ENCODE measurements at regions not wholly inside any gene's neighbourhood (a gene's known extent, or its start where the extent isn't known, plus 50 kb on each side); places are given as distances from the start of the nearest gene placed in this dataset.
"Not testable (repeated sequence)": the region's sequence is repeated elsewhere in the genome, so short reads cannot be mapped to it uniquely, and the experiment has no call there.

DNA sequence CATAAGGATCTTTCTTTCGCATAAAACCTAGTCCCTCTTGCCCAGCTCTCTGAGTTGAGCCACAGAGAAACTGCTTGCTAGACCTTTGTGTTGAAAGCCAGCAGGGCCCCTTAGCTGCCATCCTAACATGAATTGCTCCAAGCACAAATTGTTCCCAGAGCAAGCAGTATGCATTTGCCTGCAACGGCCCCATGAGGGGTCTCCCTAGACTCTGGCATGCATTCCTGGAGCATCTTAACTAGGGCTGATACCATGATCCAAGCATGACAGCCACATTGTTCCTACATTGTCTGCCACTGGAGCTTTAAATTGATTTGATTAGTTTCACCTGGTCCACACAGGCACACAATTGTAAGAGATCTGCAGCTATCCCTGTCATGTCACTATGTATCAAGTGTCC is 428.1 kb downstream of the TAFA4 start:
- POLR2A ChIA-PET = no interaction called here
- Histone ChIP-seq H3K79me2 (ENCODE audit: control insufficient read depth, insufficient read depth, low read length) (no peaks in the 10 kb centered on the region), H3K36me3 (ENCODE audit: control insufficient read depth in 2 of 2, extremely low read depth in 1 of 2, insufficient read depth in 2 of 2, low read length in 2 of 2) (no peaks in the 10 kb centered on the region), H3K9me1 (replicated peaks; ENCODE audit: control insufficient read depth, extremely low read depth, insufficient read depth, low read length) (no peaks in the 10 kb centered on the region), H3K4me3 (replicated peaks in 1 of 3; ENCODE audit: insufficient read depth in 1 of 3, low read depth in 1 of 3, low read length in 3 of 3) (no peak overlapping the region), H3K9me3 (replicated peaks; ENCODE audit: control insufficient read depth, insufficient read depth, low read length) (peaks cover 3% of the 10 kb centered on the region), H4K20me1 (replicated peaks; ENCODE audit: control insufficient read depth, extremely low read depth, insufficient read depth, low read length) (no peaks in the 10 kb centered on the region), H3K9ac (replicated peaks; ENCODE audit: extremely low read depth, insufficient read depth, low read length) (no peak overlapping the region), H3K4me1 (ENCODE audit: control insufficient read depth, extremely low read depth, insufficient read depth, low read length) (no peaks in the 10 kb centered on the region), H3K27me3 (ENCODE audit: control insufficient read depth in 2 of 2, insufficient read depth in 2 of 2, low read length in 2 of 2) (no peaks in the 10 kb centered on the region), H3K27ac (ENCODE audit: insufficient read depth, low read depth, low read length) (no peak overlapping the region), H2AFZ (ENCODE audit: low read depth, low read length) (no peak overlapping the region), H3K4me2 (ENCODE audit: insufficient read depth, low read length) (no peak overlapping the region)
- no TSS peak for BruUV-seq (replicated peaks)
- intact Hi-C loops (cut with micrococcal nuclease) = no loop called here
- DNase-seq (ENCODE audit: low read depth, low spot score) = no peak
- FAIRE-seq = no peak
- TF ChIP-seq MAX (IDR thresholded peaks at IDR 0.05; ENCODE audit: insufficient read depth, insufficient read length) = no peak
- no peak for TF ChIP-seq POLR2AphosphoS5 (IDR thresholded peaks at IDR 0.05; ENCODE audit: insufficient read depth, low read depth, low read length)
- TF ChIP-seq, protein P1, sequence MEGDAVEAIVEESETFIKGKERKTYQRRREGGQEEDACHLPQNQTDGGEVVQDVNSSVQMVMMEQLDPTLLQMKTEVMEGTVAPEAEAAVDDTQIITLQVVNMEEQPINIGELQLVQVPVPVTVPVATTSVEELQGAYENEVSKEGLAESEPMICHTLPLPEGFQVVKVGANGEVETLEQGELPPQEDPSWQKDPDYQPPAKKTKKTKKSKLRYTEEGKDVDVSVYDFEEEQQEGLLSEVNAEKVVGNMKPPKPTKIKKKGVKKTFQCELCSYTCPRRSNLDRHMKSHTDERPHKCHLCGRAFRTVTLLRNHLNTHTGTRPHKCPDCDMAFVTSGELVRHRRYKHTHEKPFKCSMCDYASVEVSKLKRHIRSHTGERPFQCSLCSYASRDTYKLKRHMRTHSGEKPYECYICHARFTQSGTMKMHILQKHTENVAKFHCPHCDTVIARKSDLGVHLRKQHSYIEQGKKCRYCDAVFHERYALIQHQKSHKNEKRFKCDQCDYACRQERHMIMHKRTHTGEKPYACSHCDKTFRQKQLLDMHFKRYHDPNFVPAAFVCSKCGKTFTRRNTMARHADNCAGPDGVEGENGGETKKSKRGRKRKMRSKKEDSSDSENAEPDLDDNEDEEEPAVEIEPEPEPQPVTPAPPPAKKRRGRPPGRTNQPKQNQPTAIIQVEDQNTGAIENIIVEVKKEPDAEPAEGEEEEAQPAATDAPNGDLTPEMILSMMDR (IDR thresholded peaks at IDR 0.05; ENCODE audit: extremely low read depth in 1 of 2, insufficient read depth in 1 of 2, low read depth in 1 of 2, low read length in 2 of 2) = no peak
- TF ChIP-seq FOS (IDR thresholded peaks at IDR 0.05; ENCODE audit: borderline replicate concordance, insufficient read depth, low read length) = no peak
- no peak for TF ChIP-seq JUN (IDR thresholded peaks at IDR 0.05; ENCODE audit: borderline replicate concordance, insufficient read depth, insufficient read length, low read depth)
- TF ChIP-seq MYC (IDR thresholded peaks at IDR 0.05; ENCODE audit: low read depth, low read length) = no peak
- TF ChIP-seq POLR2A (IDR thresholded peaks at IDR 0.05; ENCODE audit: low read depth, low read length) = no peak
- dilution Hi-C loops (cut with MboI; ENCODE audit: extremely low pct_ligation_motif_present, low sequenced_read_pairs) = no loop called here
- CTCF ChIA-PET = no interaction called here

DNA sequence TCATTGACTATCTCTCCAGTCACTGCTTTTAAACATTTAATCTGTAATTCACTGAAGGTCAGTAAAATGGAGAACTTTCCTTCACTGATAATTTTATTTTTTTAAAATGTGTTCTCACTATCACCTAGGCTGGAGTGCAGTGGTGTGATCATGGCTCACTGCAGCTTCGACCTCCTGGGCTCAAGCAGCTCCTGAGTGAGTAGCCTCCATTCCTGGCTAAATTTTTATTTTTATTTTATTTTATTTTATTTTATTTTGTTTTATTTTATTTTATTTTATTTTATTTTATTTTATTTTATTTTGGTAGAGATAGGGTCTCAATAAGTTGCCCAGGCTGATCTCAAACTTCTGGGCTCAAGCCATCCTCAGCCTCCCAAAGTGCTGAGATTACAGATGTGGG is 446.5 kb downstream of the TAFA4 start:
- dilution Hi-C loops (cut with MboI; ENCODE audit: extremely low pct_ligation_motif_present, low sequenced_read_pairs); intact Hi-C loops (cut with micrococcal nuclease): not testable (repeated sequence)

More for the DNA sequence above, 446.5 kb downstream of the TAFA4 start:
- FAIRE-seq; DNase-seq (ENCODE audit: low read depth, low spot score); H3K4me1 ChIP-seq (ENCODE audit: control insufficient read depth, extremely low read depth, insufficient read depth, low read length); POLR2A ChIA-PET; H3K79me2 ChIP-seq (ENCODE audit: control insufficient read depth, insufficient read depth, low read length); H3K27me3 ChIP-seq (ENCODE audit: control insufficient read depth in 2 of 2, insufficient read depth in 2 of 2, low read length in 2 of 2); H3K4me3 ChIP-seq (replicated peaks in 1 of 3; ENCODE audit: insufficient read depth in 1 of 3, low read depth in 1 of 3, low read length in 3 of 3); H3K27ac ChIP-seq (ENCODE audit: insufficient read depth, low read depth, low read length); H4K20me1 ChIP-seq (replicated peaks; ENCODE audit: control insufficient read depth, extremely low read depth, insufficient read depth, low read length); BruUV-seq (replicated peaks); CTCF ChIA-PET; H3K9ac ChIP-seq (replicated peaks; ENCODE audit: extremely low read depth, insufficient read depth, low read length); H3K9me1 ChIP-seq (replicated peaks; ENCODE audit: control insufficient read depth, extremely low read depth, insufficient read depth, low read length); H3K9me3 ChIP-seq (replicated peaks; ENCODE audit: control insufficient read depth, insufficient read depth, low read length); H3K36me3 ChIP-seq (ENCODE audit: control insufficient read depth in 2 of 2, extremely low read depth in 1 of 2, insufficient read depth in 2 of 2, low read length in 2 of 2); H2AFZ ChIP-seq (ENCODE audit: low read depth, low read length); H3K4me2 ChIP-seq (ENCODE audit: insufficient read depth, low read length): not testable (repeated sequence)

Measured in endothelial cell of umbilical vein (primary cell).